NCI-H2196 (cell line): ENCODE measurements at regions not wholly inside any gene's neighbourhood (a gene's known extent, or its start where the extent isn't known, plus 50 kb on each side); places are given as distances from the start of the nearest gene placed in this dataset.

ENCODE experiments used
- DNase-seq: peaks from one replicate; lab custom pipeline; 2025; ENCODE audit not compliant: unreplicated experiment; lab: John Stamatoyannopoulos, UW

DNA sequence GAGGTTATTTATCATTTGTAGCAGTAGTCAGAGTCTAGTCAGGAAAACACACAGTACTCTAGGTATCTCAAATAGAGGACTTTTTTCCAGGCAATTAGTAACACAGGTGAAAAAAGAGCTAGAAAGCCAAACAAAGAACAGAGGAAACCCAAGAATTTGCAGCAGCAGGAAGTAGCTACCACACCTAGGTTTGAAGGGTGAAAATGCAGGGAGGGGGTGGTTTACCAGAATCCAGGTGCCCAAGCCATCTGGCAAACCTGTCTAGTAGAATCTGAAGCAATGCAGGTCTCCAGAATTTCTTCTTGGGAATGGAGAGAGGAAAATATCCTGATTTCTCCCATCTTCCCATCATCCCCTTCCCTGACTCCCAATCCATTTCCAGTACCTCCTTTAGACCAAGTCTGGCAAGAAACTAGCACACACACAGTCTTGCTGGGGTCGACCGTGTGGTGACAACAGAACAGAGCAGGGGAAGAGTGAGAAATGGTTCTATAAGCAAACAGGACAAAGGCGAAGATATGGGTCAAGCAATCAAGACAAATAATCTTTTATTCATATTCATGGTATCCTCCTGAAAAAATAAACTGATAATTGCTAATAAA, 231.9 kb upstream of the MMADHC start:
- no peak for DNase-seq

DNA sequence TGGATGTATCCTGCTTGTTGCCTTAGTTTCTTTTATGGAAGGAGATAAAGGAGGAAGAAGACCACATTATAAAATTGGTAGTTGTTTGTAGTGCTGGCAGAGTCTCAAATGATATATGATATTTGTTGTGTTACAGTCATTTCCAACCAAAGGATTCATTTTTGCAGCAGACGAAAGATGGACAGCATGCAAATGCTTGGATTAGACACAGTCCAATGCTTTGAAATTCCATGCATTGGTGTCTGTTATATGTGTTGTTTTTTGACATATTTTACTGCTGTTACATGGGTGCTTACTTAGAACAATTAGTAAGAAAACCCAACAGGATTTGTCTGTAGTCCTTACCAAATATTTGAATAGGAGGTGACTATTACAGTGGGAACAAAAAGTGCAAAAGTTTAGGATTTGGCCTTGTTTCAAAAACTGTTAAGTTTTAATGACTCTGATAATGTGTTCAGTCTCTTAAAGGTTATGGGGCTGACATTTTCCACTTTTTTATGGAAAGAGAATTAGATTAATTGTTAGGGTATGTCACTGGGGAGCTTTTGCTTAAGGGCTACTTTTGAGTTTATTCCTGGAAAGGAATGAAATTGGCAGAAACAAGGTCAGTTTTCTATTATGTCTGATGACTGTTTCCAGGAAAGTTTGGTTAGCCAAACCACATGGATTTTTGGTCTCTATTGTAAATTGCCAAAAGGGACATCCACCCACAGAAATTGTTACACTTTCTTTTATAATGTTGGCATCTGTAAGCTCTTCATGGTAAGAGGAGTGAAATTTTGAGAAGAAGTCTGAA, 229.4 kb upstream of the MMADHC start:
- no peak for DNase-seq

DNA sequence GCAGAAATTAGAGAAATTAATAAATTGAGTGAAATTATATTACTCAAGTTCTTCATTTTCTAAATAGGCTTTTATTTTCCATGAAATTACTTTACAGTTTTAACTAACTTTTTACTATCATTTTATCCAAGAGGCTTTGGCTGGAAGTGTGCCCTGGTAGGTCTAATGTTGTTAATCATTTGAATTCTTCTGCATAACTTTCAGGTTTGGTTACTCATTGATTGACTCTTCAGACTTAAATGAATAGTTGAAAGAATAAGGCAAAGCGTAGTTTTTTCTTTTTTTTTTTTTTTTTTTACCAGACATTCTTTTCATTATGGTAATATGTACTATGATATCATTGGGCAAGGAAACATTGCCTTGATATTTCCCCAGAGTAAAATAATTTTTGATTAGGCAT, 228.4 kb upstream of the MMADHC start:
- no peak for DNase-seq

DNA sequence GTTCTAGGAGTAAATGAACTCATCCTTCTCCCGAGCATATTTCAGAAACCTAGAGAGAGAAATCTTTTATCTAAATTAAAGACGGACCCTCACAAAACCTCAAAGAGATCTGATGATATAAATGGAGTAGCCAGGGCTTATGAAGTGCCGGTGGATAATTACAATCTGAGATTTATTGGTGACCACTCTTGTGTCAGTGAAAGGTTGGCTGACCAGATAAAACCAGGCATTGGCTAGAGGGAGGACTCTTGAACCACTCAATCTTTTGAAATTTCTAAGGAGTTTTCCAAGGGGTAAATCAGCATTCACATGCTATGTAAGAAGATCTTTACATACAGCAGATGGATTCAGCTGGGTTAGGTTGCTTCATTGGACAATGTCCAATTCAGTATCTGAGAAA, 227.3 kb upstream of the MMADHC start:
- no peak for DNase-seq

DNA sequence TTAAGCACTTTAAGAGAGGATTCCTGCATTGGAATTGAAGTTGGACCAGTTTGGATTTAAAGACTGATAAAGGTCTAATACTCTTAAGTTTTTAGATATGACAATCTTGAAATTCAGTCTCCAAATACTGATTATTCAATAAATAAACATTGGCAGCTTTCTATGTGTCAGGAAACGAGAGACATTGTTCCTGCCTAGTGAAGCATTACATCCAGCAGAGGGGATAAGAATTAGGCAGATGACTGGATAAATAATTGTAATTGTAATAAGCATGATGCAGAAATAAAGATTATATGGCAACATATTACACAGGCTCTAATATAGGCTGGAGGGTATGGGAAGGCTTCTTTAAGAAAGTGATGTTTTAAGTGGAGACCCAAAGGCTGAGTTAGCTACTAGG, 226.5 kb upstream of the MMADHC start:
- DNase-seq: no peak

DNA sequence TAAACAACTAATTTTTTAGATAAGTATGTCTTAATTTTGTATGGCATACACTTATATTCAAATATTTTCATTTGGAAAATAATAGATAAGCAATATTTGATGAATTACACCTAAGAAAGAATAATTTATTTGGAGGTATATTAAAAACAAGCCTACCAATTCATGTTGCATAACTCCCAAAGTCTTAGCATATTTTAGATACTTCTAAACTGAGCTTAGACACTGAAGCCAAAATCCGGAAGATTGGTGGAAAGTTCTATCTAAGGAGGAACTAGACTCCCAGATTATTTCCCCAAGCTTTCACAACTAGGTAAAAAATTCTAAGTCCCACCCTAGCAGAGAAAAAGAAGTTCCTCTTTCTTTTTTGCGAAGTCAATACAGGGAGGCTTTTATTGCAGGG, 221.0 kb upstream of the MMADHC start:
- no peak for DNase-seq

DNA sequence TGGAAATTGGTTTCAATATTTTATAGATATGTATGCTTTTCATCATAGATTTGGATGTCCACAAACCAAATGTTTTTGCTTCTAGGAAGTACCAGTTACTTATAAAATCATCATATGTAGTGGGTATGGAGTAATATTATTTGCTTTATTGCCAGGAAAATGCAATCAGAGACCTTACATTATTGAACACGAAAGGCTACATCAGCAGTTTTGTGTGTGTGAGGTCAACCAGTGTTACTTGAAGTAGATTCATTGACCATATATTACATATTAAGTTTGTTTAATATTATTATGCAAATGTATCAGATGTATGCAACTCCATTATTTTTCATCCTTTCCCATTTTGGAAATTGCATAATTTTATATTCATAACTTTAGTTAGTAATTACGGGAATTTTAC, 219.1 kb upstream of the MMADHC start:
- no peak for DNase-seq

DNA sequence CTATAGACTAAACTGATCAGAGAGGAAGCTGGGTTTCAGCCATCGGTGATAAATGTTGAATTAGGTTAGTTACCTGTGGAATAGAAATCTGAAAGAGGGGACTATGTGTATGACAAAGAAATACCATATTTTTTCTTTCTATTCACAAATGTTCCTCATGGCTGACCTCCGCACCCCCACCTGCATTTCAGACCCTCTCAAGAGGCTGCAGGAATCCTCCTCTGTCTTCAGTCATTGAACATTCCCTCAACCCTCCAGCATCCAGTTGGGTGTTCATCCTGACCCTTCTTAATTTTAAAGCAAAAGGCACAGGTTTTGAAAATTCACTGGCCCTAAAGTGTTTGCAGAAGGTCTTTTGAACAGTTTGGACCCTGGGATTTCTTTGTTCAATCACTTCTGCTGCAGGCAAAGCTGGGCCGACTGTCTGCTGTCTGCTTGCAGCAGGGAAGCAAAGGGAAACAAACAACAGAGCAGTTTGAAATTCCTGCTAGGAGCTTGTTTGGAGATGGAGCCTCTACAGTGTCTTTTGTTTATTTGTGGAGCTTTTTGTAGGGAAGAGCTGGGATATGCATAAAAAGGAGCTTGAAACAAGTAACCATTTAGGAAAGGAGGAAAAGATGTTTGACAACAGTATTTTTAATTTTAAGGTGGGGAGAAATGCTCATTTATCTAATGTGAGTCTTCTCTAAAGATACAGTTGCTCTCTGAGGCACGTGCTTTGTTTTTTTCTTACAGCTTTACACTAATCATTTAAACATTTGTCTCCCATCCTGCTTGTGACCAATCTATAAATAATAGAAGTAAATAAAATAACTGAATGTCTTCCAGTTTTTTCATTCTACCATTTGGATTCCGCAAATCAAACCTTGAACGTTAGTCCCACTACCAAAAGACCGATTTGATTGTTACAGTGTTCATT, 213.3 kb upstream of the MMADHC start:
- DNase-seq: no peak

DNA sequence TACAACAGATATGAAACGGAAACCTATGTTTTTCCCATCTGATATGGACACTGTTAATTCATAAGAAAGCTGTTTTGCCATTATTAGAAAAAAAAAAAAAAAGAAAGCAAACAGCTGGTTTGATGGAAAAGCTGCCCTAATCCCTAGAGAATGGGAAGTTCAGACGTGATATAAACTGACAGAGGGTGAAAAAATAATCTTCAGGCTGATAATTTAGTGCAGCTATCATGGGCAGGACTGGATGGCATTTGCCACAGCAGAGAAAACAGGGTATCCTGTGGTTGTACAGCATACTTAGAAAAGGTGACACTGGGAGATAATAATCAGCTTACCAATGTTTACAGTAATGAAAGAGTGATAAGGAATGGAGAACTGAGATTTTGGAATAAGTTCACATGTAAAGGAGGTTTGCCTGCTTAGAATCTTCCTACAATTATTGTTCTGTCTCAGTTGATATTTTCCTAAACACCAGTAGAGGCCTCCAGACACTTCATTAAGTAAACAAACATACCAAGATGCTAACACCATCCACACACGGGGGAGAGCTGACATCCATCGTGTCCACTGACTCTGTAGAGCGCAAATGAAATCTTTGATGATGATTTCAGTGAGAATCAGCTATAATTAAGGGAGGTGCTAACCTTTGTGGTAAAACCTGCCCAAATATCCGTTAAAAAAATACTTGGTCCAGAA, 211.6 kb upstream of the MMADHC start:
- DNase-seq: no peak

DNA sequence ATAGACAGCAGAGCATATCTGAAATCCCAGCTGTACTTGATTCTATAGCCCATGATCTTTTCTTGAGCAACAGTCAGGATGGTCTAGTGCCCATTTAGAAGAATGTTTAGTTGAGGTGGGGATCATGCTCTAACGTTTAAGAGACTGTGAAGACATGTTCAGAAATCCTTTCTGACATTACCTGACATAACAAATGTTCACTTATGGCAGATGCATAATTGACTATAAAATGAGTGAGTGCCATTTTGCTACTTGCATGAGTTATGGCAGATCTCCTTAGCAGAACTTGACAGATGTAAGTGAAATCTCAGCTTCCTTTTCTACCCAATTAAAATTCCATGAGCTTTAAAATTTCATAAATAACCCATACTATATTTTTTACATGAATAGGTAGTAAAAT, 209.5 kb upstream of the MMADHC start:
- no peak for DNase-seq

DNA sequence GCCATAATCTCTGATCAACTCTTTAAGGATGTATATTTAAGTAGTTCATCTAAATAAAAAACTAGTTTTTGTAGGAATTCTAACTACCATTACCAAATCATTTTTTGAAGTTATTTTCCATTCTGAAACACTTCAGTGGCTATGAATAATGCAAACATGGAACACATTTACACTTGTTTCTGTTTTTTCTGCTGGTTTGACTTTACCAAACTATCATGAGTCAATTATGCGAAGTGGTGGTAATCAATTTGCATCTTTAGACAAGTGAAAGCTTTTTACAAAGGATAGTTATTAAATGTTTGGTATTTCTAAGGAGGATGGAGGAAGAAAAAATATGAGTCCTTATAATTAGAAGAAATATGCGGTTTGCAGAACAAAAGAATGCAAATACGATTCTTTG, 202.0 kb upstream of the MMADHC start:
- DNase-seq: no peak

DNA sequence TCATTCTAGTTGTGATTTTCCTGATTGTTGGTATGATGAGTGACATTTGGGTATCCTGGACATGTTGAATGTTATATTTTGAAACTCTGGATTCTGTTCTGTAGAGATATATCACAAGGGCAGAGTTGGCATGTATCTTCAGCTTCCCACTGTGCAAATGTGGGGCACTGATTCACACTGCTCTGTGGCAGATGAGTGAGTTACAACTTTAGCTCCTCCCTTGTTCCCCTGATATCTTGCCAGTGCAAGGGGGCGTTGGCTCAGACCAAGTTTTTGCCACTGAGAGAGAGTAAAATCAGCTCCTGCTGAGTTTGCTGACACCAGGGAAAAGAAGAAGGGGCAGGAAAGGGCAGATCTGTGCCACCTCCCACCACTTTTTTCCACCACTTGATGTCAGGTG, 199.6 kb upstream of the MMADHC start:
- no peak for DNase-seq

DNA sequence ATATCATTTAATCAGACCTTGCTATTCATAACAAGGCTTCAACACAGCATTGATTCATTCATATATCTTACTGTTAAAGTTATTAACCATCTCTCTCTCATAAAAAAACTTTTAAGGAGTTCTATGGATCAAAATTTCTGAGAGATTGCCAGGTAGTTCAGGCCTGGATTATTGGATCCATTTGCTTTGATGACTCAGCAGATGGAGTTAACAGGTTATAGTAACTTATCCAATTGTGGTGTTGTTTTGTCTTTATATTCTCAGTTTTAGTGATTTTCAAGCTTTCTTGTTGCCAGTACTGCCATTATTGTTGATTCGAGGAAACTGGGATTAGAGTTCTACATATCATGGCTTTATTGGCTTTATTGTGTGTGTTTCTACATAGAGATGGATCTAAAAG, 195.7 kb upstream of the MMADHC start:
- no peak for DNase-seq

DNA sequence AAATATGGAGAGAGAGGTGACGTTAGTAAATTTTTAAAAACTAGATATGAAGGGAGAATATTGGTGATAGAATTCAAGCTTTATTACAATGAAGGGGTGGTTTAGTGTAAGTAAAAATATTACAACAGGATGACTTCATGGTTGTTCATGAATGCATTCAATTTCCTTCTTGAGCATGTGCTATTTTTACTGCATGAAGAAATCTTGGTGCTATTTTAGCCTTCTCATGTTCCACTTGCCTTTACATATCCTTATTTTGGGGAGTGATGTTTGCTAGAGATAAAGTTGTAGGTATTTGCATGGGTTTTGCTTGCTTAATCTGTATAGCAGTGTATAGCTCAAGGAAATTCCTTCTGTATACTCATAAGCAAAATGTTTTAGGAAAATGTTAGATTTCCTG, 195.0 kb upstream of the MMADHC start:
- no peak for DNase-seq

DNA sequence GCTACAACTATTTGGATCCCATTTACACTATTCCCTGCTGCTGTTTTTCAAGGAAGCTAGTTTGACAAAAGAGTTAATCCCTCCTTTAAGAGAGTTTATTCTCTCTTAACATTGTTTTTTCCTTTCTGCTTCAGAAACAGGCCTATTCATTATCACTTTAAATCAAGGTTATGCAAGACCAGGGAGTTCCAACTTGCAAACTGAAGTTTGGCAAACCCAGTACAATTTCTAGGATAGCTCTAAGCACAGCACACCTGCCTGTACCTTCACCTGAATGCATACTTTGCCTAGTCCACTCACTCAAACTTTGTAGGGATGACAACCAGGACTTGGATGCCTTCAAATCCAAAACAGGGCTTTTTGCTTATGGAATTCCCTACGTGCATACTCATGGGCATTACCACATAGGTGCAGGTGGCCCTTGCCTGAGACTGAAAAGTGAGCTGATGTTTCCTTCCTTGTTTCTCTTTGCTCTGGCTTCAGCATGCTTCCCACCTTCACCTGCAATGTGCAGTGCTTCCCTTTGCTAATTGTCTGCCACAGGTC, 193.8 kb upstream of the MMADHC start:
- DNase-seq: no peak

DNA sequence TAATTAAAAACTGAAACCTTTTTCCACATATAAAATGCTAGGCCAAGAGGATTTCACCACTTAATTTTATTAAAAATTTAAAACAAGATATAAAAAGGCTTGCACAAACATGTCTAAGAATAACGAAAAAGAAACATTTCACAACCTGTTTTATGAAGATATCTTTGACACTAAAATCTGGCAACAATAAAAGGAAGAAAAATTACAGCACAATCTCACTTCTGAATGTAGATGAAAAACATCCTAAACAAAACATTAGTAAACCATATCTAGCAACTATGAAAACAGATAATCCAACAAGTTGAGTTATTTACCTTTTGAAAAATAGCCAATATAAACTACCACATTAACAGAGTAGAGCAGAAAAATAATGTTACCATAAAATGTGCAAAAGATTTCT, 185.4 kb upstream of the MMADHC start:
- no peak for DNase-seq

DNA sequence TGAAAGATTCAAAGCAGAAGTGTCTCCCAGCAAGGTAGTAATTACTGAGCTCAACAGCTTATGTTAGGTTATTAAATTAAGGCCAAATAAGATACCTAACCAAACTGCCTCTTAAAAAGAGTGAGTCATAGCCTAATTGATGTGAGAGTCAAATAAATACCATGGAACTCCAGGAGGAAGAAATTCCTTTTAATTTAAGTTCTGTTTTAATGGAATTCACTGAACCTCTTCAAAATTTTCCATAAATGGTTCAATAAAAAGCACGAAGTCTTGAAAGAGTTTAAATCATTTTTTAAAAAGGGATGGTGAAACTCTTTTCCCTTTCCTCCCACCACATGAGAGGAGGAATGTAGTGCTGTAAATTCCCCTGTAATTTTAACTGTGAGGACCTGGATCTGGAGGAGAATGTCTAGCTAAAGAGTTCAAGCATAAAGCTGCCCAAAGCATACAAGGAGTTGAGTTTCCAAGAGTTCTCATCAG, 180.8 kb upstream of the MMADHC start:
- DNase-seq: no peak

DNA sequence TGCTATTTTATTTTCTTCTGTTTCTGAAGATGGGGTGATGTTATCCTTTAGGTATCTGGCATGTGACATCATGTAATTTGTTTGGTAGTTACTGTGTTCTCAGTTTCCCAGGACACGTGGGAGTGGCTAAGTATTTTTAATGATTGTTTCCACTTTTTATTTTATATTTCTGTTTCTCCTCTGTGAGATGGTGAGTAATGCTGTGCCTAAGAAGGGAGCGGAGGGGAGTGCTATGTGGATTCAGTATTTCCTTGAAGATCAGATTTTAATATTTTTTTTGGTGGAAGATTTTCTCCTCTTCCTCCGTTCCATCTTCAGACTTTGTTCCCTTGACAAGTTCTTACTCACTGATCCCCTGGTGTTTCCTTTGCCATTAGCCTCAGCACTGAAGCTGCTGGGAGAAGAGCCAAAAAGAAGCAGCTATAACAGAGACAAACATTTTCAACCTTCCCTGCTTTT, 180.0 kb upstream of the MMADHC start:
- no peak for DNase-seq

DNA sequence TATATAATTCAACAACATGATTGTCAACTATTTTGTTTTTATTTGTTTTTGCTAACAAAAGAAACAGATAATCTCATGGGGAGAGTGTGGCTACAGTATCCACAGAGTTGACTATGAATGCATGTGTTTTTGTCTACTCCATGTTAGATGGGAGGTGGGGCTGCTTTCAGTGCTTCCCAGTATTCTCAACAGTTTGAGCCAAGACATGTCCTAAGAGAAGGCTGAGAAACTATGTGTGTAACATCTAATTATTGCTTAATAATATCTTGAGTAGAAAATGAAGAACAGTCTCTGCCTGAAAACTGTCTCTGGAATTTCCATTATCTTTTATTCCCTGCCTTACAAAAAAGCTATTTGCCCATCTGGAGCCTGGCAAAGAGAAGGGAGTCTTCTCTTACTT, 178.8 kb upstream of the MMADHC start:
- DNase-seq: no peak

DNA sequence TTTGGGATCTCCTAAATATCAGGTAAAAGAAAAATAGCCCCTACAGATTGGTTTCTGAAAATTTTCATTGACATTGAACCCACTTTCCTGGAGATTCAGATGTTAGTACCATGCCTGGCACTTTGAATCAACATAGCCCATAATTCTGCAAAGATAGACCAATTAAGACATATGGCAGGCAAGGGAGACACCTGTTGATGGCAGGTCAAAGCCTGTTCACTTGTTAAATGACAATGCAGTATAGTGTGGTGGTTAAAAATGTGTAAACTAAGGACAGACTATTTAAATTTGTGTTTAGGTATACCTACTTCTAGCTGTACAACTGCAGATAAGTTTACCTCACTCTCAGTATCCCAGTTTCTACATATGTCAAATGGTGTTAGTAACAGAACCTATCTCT, 178.1 kb upstream of the MMADHC start:
- DNase-seq: no peak

DNA sequence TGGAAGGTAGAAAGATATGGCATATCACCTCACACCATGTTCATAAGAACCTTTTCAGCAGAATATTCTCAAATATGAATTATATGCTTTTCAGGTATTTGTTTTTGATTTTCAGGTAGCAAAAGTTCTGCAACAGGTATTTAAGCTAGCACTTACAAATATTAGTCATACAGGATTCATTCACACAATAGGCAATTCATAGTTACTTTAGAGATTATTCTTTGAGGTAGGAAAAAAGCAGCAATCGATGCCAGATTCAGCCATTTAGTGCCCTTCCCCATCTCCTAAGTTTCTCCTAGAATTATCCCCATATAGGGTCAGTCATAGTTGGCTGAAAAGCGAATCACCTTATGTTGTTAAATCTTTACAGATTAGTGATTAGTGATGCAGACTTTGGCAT, 177.4 kb upstream of the MMADHC start:
- no peak for DNase-seq
